ENCODE measurements at regions not wholly inside any gene's neighbourhood (a gene's known extent, or its start where the extent isn't known, plus 50 kb on each side); places are given as distances from the start of the nearest gene placed in this dataset.

DNA sequence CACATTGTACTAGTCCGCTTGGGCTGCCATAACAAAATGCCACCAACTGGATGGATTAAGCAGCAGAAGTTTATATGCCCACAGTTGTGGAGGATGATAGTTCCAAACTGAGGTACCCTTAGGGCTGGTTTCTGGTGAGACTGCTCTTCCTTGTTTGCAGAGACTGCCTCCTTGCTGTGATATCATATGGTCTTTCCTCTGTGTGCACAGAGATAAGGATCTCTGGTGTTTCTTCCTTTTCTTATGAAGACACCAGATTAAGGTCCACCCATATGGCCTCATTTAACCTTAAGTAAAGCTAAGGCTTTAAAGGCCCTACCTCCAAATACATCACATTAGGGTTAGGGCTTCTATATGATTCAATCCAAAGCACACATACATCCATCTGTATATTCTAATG is 738.2 kb upstream of the GCFC2 start:
- TF ChIP-seq, protein P1, sequence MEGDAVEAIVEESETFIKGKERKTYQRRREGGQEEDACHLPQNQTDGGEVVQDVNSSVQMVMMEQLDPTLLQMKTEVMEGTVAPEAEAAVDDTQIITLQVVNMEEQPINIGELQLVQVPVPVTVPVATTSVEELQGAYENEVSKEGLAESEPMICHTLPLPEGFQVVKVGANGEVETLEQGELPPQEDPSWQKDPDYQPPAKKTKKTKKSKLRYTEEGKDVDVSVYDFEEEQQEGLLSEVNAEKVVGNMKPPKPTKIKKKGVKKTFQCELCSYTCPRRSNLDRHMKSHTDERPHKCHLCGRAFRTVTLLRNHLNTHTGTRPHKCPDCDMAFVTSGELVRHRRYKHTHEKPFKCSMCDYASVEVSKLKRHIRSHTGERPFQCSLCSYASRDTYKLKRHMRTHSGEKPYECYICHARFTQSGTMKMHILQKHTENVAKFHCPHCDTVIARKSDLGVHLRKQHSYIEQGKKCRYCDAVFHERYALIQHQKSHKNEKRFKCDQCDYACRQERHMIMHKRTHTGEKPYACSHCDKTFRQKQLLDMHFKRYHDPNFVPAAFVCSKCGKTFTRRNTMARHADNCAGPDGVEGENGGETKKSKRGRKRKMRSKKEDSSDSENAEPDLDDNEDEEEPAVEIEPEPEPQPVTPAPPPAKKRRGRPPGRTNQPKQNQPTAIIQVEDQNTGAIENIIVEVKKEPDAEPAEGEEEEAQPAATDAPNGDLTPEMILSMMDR (IDR thresholded peaks at IDR 0.05) = no peak
- Histone ChIP-seq H3K27me3 (no peaks in the 10 kb centered on the region), H3K4me3 (ENCODE audit: low read depth in 1 of 2, low read length in 1 of 2) (no peak overlapping the region), H3K36me3 (no peaks in the 10 kb centered on the region), H3K27ac (no peak overlapping the region), H3K9me3 (no peaks in the 10 kb centered on the region), H3K4me1 (ENCODE audit: control insufficient read depth in 1 of 2, insufficient read depth in 1 of 2, low read depth in 1 of 2, low read length in 1 of 2) (no peaks in the 10 kb centered on the region)

DNA sequence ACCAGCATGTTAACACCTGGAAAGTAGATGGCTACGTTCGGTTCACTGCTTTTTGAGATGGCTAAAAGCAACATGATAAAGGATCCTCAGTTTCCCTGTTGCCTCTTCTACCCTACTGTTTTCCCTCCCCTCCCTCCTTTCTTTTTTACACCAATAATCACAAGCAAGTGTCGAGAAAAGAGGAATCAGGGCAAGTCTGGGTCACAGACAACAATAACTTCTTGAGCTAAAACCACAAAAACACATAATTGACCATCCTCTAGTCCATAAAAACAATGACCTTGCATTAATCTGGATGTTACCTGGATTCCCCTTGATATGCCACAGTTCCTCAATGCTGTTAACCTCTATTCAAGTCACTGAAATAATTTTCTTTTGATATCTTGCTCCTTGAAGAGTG is 736.6 kb upstream of the GCFC2 start:
- no peaks in the 10 kb centered on the region for H3K36me3 ChIP-seq
- no peak overlapping the region for H3K4me3 ChIP-seq (ENCODE audit: low read depth in 1 of 2, low read length in 1 of 2)
- no peaks in the 10 kb centered on the region for H3K9me3 ChIP-seq
- TF ChIP-seq, protein P1 (IDR thresholded peaks at IDR 0.05) = no peak
- no peak overlapping the region for H3K27ac ChIP-seq
- no peaks in the 10 kb centered on the region for H3K27me3 ChIP-seq
- no peaks in the 10 kb centered on the region for H3K4me1 ChIP-seq (ENCODE audit: control insufficient read depth in 1 of 2, insufficient read depth in 1 of 2, low read depth in 1 of 2, low read length in 1 of 2)

DNA sequence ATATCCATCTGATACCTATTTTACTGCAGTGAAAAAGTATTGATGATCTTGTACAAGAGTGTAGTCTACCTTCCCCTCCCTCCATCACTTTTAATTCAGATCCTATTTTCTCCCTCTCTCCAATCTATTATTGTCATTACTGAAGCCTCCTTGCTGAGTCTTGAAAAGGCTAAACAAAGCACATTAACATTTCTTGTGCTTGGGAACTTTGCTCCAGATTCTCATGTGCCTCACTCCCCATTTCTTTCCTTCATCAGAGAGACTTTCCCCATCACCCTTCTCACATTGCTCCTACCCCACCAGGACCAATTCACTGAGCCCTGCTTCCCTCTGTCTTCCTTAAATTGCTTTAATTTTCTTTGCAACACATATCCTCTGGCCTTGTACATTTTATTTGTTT is 736.2 kb upstream of the GCFC2 start:
- no peaks in the 10 kb centered on the region for H3K36me3 ChIP-seq
- H3K9me3 ChIP-seq = no peaks in the 10 kb centered on the region
- no peak overlapping the region for H3K27ac ChIP-seq
- TF ChIP-seq, protein P1 (IDR thresholded peaks at IDR 0.05) = no peak
- H3K27me3 ChIP-seq = no peaks in the 10 kb centered on the region
- H3K4me1 ChIP-seq (ENCODE audit: control insufficient read depth in 1 of 2, insufficient read depth in 1 of 2, low read depth in 1 of 2, low read length in 1 of 2) = no peaks in the 10 kb centered on the region
- H3K4me3 ChIP-seq (ENCODE audit: low read depth in 1 of 2, low read length in 1 of 2) = no peak overlapping the region

DNA sequence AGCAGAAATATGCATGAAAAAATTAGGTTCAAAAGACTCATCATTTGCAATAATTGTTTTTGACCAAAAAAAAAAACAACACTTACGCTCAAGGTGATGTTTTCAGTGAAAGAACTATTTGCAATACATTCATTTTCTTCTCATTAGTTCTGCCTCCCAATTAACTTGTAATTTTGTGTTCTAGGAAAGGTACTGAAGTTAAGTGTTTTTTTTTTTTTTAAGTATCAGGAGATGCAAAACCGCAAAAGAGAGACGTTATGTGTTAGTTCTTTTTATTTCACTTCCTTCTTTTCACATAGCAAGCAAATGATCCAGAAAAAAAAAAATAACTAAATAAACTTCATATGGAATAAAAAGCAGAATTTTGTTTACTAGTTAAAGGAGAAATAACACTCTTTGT is 735.2 kb upstream of the GCFC2 start:
- H3K27ac ChIP-seq = no peak overlapping the region
- H3K9me3 ChIP-seq = no peaks in the 10 kb centered on the region
- no peaks in the 10 kb centered on the region for H3K4me1 ChIP-seq (ENCODE audit: control insufficient read depth in 1 of 2, insufficient read depth in 1 of 2, low read depth in 1 of 2, low read length in 1 of 2)
- H3K27me3 ChIP-seq = no peaks in the 10 kb centered on the region
- no peak overlapping the region for H3K4me3 ChIP-seq (ENCODE audit: low read depth in 1 of 2, low read length in 1 of 2)
- no peaks in the 10 kb centered on the region for H3K36me3 ChIP-seq
- TF ChIP-seq, protein P1 (IDR thresholded peaks at IDR 0.05) = no peak

DNA sequence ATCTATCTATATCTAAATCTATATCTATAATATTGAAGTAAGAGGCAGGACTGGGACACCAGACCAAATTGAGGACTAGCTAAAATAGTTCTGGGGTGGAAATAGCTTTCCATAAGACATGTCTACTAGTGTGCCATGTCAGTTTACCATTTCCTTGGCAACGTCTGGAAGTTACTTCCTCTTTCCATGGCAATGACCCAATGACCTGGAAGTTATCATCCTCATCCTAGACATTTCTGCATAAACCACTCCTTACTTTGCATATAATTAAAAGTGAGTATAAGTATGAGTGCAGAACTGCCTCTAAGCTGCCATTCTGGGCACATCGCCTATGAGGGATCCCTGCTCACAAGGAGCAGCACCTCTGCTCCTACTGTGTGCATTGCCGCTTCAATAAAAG is 734.0 kb upstream of the GCFC2 start:
- H3K4me1 ChIP-seq (ENCODE audit: control insufficient read depth in 1 of 2, insufficient read depth in 1 of 2, low read depth in 1 of 2, low read length in 1 of 2) = no peaks in the 10 kb centered on the region
- TF ChIP-seq, protein P1 (IDR thresholded peaks at IDR 0.05) = no peak
- H3K36me3 ChIP-seq = no peaks in the 10 kb centered on the region
- no peaks in the 10 kb centered on the region for H3K27me3 ChIP-seq
- H3K27ac ChIP-seq = no peak overlapping the region
- H3K4me3 ChIP-seq (ENCODE audit: low read depth in 1 of 2, low read length in 1 of 2) = no peak overlapping the region
- no peaks in the 10 kb centered on the region for H3K9me3 ChIP-seq

DNA sequence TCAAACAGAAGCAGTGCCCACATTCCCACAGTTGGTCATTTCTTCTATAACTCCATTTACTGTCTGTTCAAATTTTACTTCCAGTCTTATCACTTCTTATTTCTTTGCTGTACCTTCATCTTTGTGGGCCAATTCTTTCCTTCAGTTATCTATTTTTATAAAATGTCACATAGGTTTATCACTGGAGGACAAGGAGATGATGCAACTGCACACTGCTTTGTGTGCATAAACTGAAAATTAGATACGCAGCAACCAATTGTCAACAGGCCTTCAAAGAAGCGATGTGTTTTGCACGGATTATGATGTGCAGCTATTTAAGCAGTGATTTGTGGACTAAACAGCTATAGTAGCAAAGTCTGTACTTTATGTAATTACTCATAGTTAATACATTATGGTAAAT is 726.8 kb upstream of the GCFC2 start:
- Histone ChIP-seq H3K27ac (no peak overlapping the region), H3K27me3 (no peaks in the 10 kb centered on the region), H3K4me1 (ENCODE audit: control insufficient read depth in 1 of 2, insufficient read depth in 1 of 2, low read depth in 1 of 2, low read length in 1 of 2) (no peaks in the 10 kb centered on the region), H3K9me3 (no peaks in the 10 kb centered on the region), H3K36me3 (no peaks in the 10 kb centered on the region), H3K4me3 (ENCODE audit: low read depth in 1 of 2, low read length in 1 of 2) (no peak overlapping the region)
- TF ChIP-seq, protein P1 (IDR thresholded peaks at IDR 0.05) = no peak

All from neutrophil (primary cell).